GM18870 (cell line): ENCODE measurements at regions not wholly inside any gene's neighbourhood (a gene's known extent, or its start where the extent isn't known, plus 50 kb on each side); places are given as distances from the start of the nearest gene placed in this dataset.
A peak's percentile ranks its signal among the peaks of the same experiment; 100 is the strongest.
"Not testable (repeated sequence)": the region's sequence is repeated elsewhere in the genome, so short reads cannot be mapped to it uniquely, and the experiment has no call there.

Experiments used
- ATAC-seq: cut with Tn5 transposase; IDR thresholded peaks from one replicate; pipeline ENCODE4 v1.9.1; 2021; ENCODE audit warnings: moderate library complexity; ENCODE audit not compliant: unreplicated experiment

DNA sequence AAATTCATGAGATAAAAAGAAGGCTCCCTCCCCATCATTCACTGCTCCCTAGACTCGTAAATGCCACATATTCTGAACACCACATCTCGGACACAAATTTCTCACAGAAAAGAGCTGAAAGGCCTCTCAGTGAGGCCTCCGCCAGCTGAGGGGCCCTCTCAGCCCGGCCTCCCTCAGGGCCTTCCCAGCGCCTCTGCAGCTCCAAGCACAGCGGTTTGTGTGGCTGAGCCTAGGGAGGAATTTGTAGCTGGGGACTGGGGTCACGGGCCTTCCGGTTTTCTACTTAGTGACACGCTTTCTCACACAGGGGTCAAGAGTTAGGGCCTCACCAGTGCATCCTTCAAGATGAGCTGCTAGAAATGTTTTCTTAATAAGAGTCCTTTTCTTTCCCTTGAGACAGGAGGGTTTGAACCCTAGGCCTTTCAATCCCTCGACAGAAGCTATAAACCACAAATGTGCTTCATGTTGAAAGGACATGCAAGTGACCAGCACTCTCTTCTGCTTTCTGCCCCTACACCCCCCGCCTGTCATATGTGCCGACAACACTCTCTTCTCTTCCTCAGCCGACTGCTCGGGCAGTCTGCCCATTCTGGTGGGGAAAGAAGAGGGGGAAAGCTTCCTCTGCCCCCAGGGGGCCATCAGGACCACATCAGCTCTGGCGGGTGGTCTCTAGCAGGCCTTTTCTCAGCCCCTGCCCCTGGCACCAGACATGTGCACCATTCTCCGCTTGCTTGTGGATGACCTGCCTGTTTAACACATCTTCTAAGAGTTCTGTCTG, 104.9 kb downstream of the CHIC2 start:
- ATAC-seq, result no peak

DNA sequence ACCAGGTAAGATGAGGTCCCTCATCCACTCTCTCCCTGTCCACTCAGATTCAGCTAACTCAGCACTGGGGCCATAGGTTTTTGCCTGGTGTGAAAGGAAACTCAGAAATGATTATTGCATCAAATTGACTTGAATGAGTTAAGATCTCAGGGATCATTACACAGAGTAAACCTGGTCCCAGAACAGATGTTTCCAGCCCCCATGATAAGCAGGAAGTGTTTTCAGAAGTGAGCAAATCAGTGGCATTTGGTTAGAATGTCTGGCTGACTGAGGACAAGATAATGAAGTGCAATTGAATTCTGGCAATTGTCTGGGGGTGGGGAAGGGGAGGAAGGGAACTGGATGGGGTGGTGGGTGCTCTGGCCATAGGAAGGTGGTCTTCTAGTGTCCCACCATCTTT, 108.0 kb downstream of the CHIC2 start:
- no peak for ATAC-seq

GRCh38 chr4:53956053-53956452, 108.4 kb downstream of the CHIC2 start:
- ATAC-seq, result no peak

GRCh38 chr4:53951414-53951813, 113.0 kb downstream of the CHIC2 start:
- no peak for ATAC-seq

- ATAC-seq, result no peak
Observed at GRCh38 chr4:53943345-53944085, 120.9 kb downstream of the CHIC2 start.

- ATAC-seq, result no peak
Observed at GRCh38 chr4:53942712-53943111, 121.7 kb downstream of the CHIC2 start.

DNA sequence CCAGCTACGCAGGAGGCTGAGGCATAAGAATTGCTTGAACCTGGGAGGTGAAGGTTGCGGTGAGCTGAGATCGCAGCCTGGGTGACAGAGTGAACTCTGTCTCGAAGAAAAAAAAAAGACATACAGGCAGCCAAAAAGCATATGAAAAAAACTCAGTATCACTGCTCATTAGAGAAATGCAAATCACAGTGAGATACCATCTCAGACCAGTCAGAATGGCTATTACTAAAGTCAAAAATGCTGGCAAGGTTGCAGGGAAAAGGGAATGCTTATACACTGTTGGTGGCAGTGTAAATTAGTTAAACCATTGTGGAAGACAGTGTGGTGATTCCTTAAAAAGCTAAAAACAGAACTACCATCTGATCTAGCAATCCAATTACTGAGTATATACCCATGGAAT, 123.1 kb downstream of the CHIC2 start:
- no peak for ATAC-seq

DNA sequence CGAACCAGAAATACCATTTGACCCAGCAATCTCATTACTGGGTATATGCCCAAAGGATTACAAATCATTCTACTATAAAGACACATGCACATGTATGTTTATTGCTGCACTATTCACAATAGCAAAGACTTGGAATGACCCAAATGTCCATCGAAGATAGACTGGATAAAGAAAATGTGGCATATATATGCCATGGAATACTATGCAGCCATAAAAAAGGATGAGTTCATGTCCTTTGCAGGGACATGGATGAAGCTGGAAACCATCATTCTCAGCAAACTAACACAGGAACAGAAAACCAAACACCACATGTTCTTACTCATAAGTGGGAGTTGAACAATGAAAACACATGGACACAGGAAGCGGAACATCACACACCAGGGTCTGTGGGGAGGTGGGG, 124.5 kb downstream of the CHIC2 start:
- ATAC-seq, result not testable (repeated sequence)

- no peak for ATAC-seq
Observed at GRCh38 chr4:53937918-53938317, 126.5 kb downstream of the CHIC2 start.

GRCh38 chr4:53937327-53937726, 127.1 kb downstream of the CHIC2 start:
- no peak for ATAC-seq

DNA sequence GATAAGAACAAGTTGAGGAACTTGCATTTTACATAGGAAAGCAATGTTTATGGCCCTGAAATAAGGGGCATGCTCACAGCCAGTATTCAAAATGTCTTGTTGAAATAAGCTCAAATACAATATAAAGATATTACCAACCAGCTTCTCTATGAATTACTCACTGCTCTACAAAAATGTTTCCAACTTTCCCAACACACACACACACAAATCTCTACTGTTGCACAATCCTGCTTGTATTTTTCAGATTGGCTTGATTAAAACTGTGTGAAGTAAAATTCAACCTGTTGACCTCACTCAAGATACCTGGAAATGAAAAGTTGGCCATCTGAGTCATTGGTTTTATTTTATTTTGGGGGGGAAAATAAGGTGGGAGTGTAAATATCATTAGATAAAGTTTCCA, 128.6 kb downstream of the CHIC2 start:
- no peak for ATAC-seq

DNA sequence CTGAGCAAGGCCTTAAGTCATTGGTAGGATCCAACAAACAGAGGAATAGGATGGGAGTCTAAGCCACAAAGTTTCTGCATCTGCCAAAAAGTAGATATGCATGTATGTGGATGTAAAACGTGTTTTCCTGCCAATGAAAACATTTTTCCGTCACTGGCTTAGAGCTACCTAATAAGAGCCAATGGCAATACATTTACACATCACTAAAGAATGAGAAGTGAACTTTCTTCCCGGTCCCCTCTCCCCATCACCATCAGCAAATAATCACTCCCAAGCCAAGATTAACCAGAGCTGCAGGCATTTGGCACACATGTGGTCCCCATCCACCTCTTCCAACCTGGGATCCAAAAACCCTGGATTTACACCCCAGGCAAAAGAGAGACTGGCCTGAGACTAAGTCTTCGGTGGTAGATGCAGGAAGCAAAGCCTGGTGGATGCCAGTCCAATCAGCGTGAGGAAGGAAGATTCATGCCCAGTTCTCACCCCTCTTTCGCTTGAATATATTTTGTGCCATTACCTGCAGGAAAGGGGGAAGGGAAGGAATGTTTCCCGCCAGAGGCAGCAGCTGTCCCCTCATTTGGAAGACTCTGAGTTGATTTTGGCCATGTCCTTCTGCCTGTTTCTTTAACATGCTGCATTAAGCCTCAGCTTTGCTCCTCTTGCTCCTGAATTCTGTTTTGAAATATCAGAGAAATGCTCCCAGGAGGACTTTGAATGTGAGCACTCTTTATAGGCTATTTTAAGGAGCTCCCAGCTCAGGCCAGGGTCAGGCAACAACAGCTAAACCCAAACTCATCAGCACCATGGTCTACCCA, 131.4 kb downstream of the CHIC2 start:
- no peak for ATAC-seq

DNA sequence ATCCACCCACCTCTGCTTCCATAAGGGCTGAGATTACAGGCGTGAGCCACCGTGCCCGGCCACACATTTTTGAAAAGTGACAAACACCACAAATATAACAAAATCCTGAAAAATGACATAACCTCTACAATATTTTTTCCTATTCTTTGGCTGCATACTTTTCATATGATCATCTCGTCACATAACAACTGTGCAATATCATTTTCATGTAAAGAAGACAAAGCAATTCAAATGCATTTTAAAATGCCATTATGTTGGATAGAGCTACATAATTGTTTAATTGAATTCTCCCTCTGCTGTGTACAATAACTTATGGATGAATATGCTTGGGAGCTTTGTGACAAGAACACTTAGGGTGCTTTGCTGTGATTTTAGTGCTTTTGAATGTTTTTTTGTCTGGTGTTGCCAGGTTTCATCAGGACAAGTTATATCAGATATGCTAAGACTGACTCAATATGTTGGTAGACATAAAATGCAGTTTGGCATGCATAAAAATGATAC, 132.9 kb downstream of the CHIC2 start:
- no peak for ATAC-seq

- peak; percentile 65 for ATAC-seq
Observed at GRCh38 chr4:53929955-53930798, 134.2 kb downstream of the CHIC2 start.

DNA sequence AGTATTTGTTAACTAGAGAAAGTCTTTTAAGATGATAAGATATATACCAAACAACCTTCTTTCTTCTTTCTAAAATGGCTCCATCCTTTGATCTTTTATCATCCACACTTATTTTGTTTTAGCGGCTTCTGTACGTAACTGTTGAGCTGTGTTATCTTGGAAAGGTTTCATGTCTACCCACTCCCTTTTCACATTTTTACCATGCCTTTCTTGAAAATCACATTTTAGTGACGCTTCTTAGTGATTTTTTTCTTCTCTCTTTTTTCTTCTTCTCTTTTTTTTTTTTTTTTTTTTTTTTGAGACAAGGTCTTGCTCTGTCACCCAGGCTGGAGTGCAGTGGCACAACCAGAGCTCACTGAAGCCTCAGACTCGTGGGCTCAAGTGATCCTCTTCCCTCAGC, 135.1 kb downstream of the CHIC2 start:
- ATAC-seq, result no peak

DNA sequence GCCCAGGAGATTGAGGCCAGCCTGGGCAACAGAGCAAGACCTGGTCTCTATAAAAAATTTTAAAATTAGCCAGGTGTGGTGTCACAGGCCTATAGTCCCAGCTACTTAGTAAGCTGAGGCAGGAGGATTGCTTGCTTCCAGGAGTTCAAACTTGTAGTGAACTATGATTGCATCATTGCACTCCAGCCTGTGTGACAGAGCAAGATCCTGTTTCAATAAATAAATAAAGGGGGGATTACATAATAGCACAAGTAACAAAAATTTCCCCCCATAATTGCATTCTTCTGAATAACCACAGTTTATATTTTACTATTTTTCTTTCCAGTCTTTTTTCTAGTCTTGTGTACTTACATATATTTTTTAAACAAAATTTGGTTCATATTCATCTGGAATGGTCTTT, 135.6 kb downstream of the CHIC2 start:
- no peak for ATAC-seq

DNA sequence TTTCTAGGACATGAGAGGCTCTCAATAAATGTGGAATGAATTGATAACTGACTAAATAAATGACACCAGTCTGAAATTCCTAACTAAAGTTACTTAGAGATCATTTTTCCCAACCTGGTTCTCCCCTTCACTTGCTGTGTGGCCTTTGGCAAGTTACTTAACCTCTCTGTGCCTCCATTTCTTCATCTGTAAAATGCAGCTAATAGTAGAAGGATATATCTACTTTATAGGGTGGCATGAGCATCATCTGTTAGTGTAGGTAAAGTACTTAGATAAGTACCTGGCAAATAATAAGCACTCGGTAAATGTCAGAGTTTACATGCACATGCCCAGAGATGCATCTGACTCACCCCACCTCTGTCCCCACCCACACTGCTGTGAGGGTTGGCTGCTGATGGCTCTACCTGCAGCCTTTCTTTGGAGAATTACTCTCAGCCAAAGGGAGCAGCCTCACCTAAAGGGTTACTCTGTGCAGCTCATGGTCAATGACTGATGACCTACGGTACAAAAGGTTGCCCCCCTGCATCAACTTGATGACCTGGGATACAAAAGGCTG, 139.3 kb downstream of the CHIC2 start:
- ATAC-seq, result no peak

GRCh38 chr4:53924333-53925049, 139.9 kb downstream of the CHIC2 start:
- no peak for ATAC-seq

DNA sequence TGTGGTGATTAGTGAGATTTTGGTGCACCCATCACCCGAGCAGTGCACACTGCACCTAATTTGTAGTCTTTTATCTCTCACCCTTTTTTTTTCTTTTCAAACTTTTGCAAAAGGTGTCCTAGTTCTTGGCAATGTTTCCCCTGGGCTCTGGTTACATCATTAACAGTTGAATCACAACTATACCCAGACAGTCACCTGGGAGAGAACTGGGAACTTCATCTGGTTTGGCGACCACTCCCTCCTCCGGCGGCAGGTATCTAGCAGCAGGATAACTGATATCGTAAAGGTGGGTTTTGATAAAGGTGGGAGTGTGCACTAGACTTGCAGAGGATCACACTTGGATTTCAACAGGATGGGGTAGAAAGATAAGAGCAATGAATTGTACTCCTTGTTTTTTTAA, 140.5 kb downstream of the CHIC2 start:
- ATAC-seq, result no peak

- ATAC-seq, result no peak
Observed at GRCh38 chr4:53921856-53922255, 142.5 kb downstream of the CHIC2 start.
